ENCODE measurements at regions not wholly inside any gene's neighbourhood (a gene's known extent, or its start where the extent isn't known, plus 50 kb on each side); places are given as distances from the start of the nearest gene placed in this dataset.

- no peak overlapping the region for H3K56ac ChIP-seq (ENCODE audit: insufficient read length, low read depth, low read length)
- no CpG with 5 or more reads among the region's 2 CpGs for WGBS (ENCODE audit: extremely low coverage, insufficient read length, low lambda C conversion rate)
- no peak overlapping the region for H2AFZ ChIP-seq (ENCODE audit: low read length)
- H2AK5ac ChIP-seq (ENCODE audit: insufficient read length, low read length) = no peak overlapping the region
- H4K91ac ChIP-seq (ENCODE audit: insufficient read length, low read depth, low read length) = no peak overlapping the region
- H3K9me3 ChIP-seq (ENCODE audit: control insufficient read depth, low read depth, low read length) = peaks cover under 1% of the 10 kb centered on the region
- Mint-ChIP-seq H3K36me3 (ENCODE audit: insufficient read depth in 1 of 3, low read depth in 3 of 3) (peaks cover 14 to 44% (median 35%) of the 10 kb centered on the region in 3 experiments), H3K27ac (peak overlapping the region; percentile 10 to 81 (median 78)), H3K27me3 (ENCODE audit: low read depth) (no peaks in the 10 kb centered on the region), H3K9me3 (peaks cover 16 to 36% of the 10 kb centered on the region in 2 experiments), H3K4me1 (peaks cover 32% of the 10 kb centered on the region in 2 experiments), H3K4me3 (no peak overlapping the region)
- H3K27me3 ChIP-seq (ENCODE audit: insufficient read depth, low read length) = no peaks in the 10 kb centered on the region
- no peaks in the 10 kb centered on the region for H3K79me2 ChIP-seq (ENCODE audit: insufficient read depth, low read length)
- H3K79me1 ChIP-seq (ENCODE audit: insufficient read depth, low read depth, low read length, poor library complexity, severe bottlenecking) = no peaks in the 10 kb centered on the region
- no peak overlapping the region for H3K9ac ChIP-seq (ENCODE audit: extremely low read depth, insufficient read length, low read length)
- no peaks in the 10 kb centered on the region for H4K20me1 ChIP-seq (ENCODE audit: control insufficient read depth, insufficient read depth, insufficient read length)
- H3K4me2 ChIP-seq (ENCODE audit: insufficient read depth, insufficient read length, low read length) = no peak overlapping the region
- no peak overlapping the region for H3K23ac ChIP-seq (ENCODE audit: insufficient read length, low read depth, low read length)
- H2BK20ac ChIP-seq (ENCODE audit: low read depth, low read length, poor library complexity, severe bottlenecking) = no peak overlapping the region
- H3K18ac ChIP-seq (ENCODE audit: insufficient read length, low read depth, low read length) = no peak overlapping the region
- DNase-seq = peak; percentile 61
- H3K14ac ChIP-seq (ENCODE audit: insufficient read depth, low read length) = no peak overlapping the region
- H2BK120ac ChIP-seq (ENCODE audit: low read depth, low read length, poor library complexity, severe bottlenecking) = no peak overlapping the region
- TF ChIP-seq CTCF (conservative IDR thresholded peaks at IDR 0.05) = peak; percentile 84
- no peak overlapping the region for H4K5ac ChIP-seq (ENCODE audit: insufficient read length, low read depth, low read length)
- H3T11ph ChIP-seq (ENCODE audit: low read length) = no peak overlapping the region
- no peak overlapping the region for H4K8ac ChIP-seq (replicated peaks; ENCODE audit: insufficient read length, low read depth, low read length)
- no peak overlapping the region for H3K4ac ChIP-seq (ENCODE audit: low read depth, low read length)
- H2BK5ac ChIP-seq (ENCODE audit: insufficient read length, low read length) = no peak overlapping the region
- no peak overlapping the region for H3K27ac ChIP-seq (ENCODE audit: insufficient read length, low read depth, low read length)
- H2BK12ac ChIP-seq (ENCODE audit: insufficient read length, low read depth, low read length) = no peak overlapping the region
- H3K23me2 ChIP-seq (ENCODE audit: insufficient read length, low read depth, low read length, poor library complexity, severe bottlenecking) = no peaks in the 10 kb centered on the region
- no peak overlapping the region for H2BK15ac ChIP-seq (ENCODE audit: low read depth, low read length)
- peaks cover 8% of the 10 kb centered on the region; the same call in 1 of the 2 replicates for H3K4me1 ChIP-seq (ENCODE audit: insufficient read depth, low read length)
These were observed 204.9 kb downstream of the ZIC5 start for GRCh38 chr13:99766641-99767045.

Data from H9 (cell line).